CD4-positive, alpha-beta T cell (primary cell): ENCODE measurements at regions not wholly inside any gene's neighbourhood (a gene's known extent, or its start where the extent isn't known, plus 50 kb on each side); places are given as distances from the start of the nearest gene placed in this dataset.

Experiments used
- ATAC-seq: fragments of 200-7000 bp; cut with Tn5 transposase; one replicate; pipeline ENCODE4 v1.10.0; 2022; ENCODE audit warnings: mild to moderate bottlenecking; ENCODE audit not compliant: poor library complexity
- CTCF ChIA-PET: fragments of 350-600 bp; sonication (Branson Sonifier 250); formaldehyde crosslinking; loops from one replicate; lab custom pipeline; 2021; ENCODE audit warnings: antibody characterized with exemption, inconsistent platforms; lab: Charles Lee
- POLR2A ChIA-PET: fragments of 350-600 bp; sonication (Branson Sonifier 250); formaldehyde crosslinking; loops from one replicate; lab custom pipeline; 2021; ENCODE audit warnings: antibody characterized with exemption, inconsistent platforms; lab: Charles Lee
- DNase-seq, 14 experiments: peaks; one replicate each; pipeline ENCODE4 v3.0.0-alpha.2; 2013 to 2020; ENCODE audit warnings: mixed read lengths in 2 of 14
- H3K27ac ChIP-seq, 2 donors: one replicate each; pipeline versions ENCODE4 v1.5.1 to v1.7.0; 2013; ENCODE audit warnings: low read length in 2 of 2, low read depth in 1 of 2, mild to moderate bottlenecking in 1 of 2
- H3K27me3 ChIP-seq, 2 experiments: 1 replicate in 1 of 2; 2 replicates in 1 of 2; pipeline versions ENCODE4 v1.6.1 to v1.7.0; 2013; ENCODE audit warnings: low read length in 2 of 2, control low read depth in 1 of 2, mild to moderate bottlenecking in 1 of 2, moderate library complexity in 1 of 2; ENCODE audit not compliant: insufficient read depth in 2 of 2, control insufficient read depth in 1 of 2
- H3K36me3 ChIP-seq: one replicate; pipeline ENCODE4 v1.6.1; 2013; ENCODE audit warnings: low read length, control low read depth; ENCODE audit not compliant: insufficient read depth
- H3K4me1 ChIP-seq: one replicate; pipeline ENCODE4 v1.6.1; 2013; ENCODE audit warnings: low read length, control low read depth; ENCODE audit not compliant: insufficient read depth
- H3K4me3 ChIP-seq: one replicate; pipeline ENCODE4 v1.5.1; 2013; ENCODE audit warnings: mild to moderate bottlenecking, low read length, moderate library complexity
- H3K9me3 ChIP-seq, 2 experiments: 1 replicate in 1 of 2; 2 replicates in 1 of 2; pipeline versions ENCODE4 v1.6.1 to v1.7.0; 2013; ENCODE audit warnings: low read length in 2 of 2, mild to moderate bottlenecking in 2 of 2, control low read depth in 1 of 2, moderate library complexity in 1 of 2; ENCODE audit not compliant: control insufficient read depth in 1 of 2, insufficient read depth in 1 of 2
- H3K27ac Mint-ChIP-seq: one replicate; pipeline ENCODE4 v1.8.0; 2020; ENCODE audit warnings: mixed read lengths
- H3K27me3 Mint-ChIP-seq: one replicate; pipeline ENCODE4 v1.8.0; 2021; ENCODE audit warnings: mixed read lengths
- H3K36me3 Mint-ChIP-seq: one replicate; pipeline ENCODE4 v1.8.0; 2021; ENCODE audit warnings: low read depth, mixed read lengths
- H3K4me1 Mint-ChIP-seq: one replicate; pipeline ENCODE4 v1.8.0; 2021; ENCODE audit warnings: low read depth, mixed read lengths
- H3K4me3 Mint-ChIP-seq: one replicate; pipeline ENCODE4 v1.8.0; 2020; ENCODE audit warnings: mild to moderate bottlenecking, mixed read lengths
- H3K9me3 Mint-ChIP-seq: one replicate; pipeline ENCODE4 v1.8.0; 2020; ENCODE audit warnings: mixed read lengths
- CTCF ChIP-seq: fragments of 200-600 bp; IDR thresholded peaks from one replicate; pipeline ENCODE4 v1.8.0; 2022; ENCODE audit warnings: antibody characterized with exemption, mild to moderate bottlenecking
- intact Hi-C, 2 experiments: fragments of 100-400 bp; cut with DNase I in 1 of 2; cut with micrococcal nuclease in 1 of 2; formaldehyde crosslinking; loops; one replicate each; pipeline versions ENCODE4 v1.15.1 to v1.9.0; 2023 to 2025; cut with DNase I, micrococcal nuclease

GRCh38 chr4:43718369-43718768, 730.2 kb downstream of the KCTD8 start:
- TF ChIP-seq CTCF, result no peak
- Histone ChIP-seq H3K9me3 (peaks cover 0 to 4% of the 10 kb centered on the region in 2 experiments), H3K27me3 (no peaks in the 10 kb centered on the region), H3K4me1 (no peaks in the 10 kb centered on the region), H3K27ac (no peak overlapping the region), H3K36me3 (no peaks in the 10 kb centered on the region), H3K4me3 (no peak overlapping the region)
- H3K27me3 Mint-ChIP-seq, result no peaks in the 10 kb centered on the region
- no peaks in the 10 kb centered on the region for H3K36me3 Mint-ChIP-seq
- H3K27ac Mint-ChIP-seq, result no peak overlapping the region
- ChIA-PET CTCF (no interaction called here), POLR2A (no interaction called here)
- H3K9me3 Mint-ChIP-seq, result peaks cover 7% of the 10 kb centered on the region
- no peak overlapping the region for H3K4me3 Mint-ChIP-seq
- no peaks in the 10 kb centered on the region for H3K4me1 Mint-ChIP-seq
- intact Hi-C loops, result no loop called here
- ATAC-seq (no peak), DNase-seq (no peak)

GRCh38 chr4:43732829-43733426, 715.7 kb downstream of the KCTD8 start:
- Mint-ChIP-seq H3K27ac (no peak overlapping the region), H3K36me3 (no peaks in the 10 kb centered on the region), H3K27me3 (no peaks in the 10 kb centered on the region), H3K9me3 (peaks cover 4% of the 10 kb centered on the region), H3K4me3 (no peak overlapping the region), H3K4me1 (no peaks in the 10 kb centered on the region)
- ChIA-PET POLR2A (no interaction called here), CTCF (no interaction called here)
- Histone ChIP-seq H3K27me3 (no peaks in the 10 kb centered on the region), H3K4me3 (no peak overlapping the region), H3K36me3 (no peaks in the 10 kb centered on the region), H3K4me1 (no peaks in the 10 kb centered on the region), H3K9me3 (peaks cover 0 to 7% of the 10 kb centered on the region in 2 experiments), H3K27ac (no peak overlapping the region)
- intact Hi-C loops, result no loop called here
- DNase-seq (no peak), ATAC-seq (no peak)
- no peak for TF ChIP-seq CTCF

GRCh38 chr4:43742083-43742482, 706.5 kb downstream of the KCTD8 start:
- Mint-ChIP-seq H3K4me3 (no peak overlapping the region), H3K36me3 (no peaks in the 10 kb centered on the region), H3K27ac (no peak overlapping the region), H3K4me1 (no peaks in the 10 kb centered on the region), H3K27me3 (no peaks in the 10 kb centered on the region), H3K9me3 (peaks cover 6% of the 10 kb centered on the region)
- Histone ChIP-seq H3K27me3 (no peaks in the 10 kb centered on the region), H3K4me3 (no peak overlapping the region), H3K27ac (no peak overlapping the region), H3K36me3 (no peaks in the 10 kb centered on the region), H3K4me1 (no peaks in the 10 kb centered on the region), H3K9me3 (no peaks in the 10 kb centered on the region)
- intact Hi-C loops, result no loop called here
- ChIA-PET POLR2A (no interaction called here), CTCF (no interaction called here)
- TF ChIP-seq CTCF, result no peak
- ATAC-seq, result no peak
- DNase-seq, result no peak
